Aorta (tissue), 5 donors: ENCODE measurements at regions not wholly inside any gene's neighbourhood (a gene's known extent, or its start where the extent isn't known, plus 50 kb on each side); places are given as distances from the start of the nearest gene placed in this dataset.
"Not testable (repeated sequence)": the region's sequence is repeated elsewhere in the genome, so short reads cannot be mapped to it uniquely, and the experiment has no call there.

Experiments used
- ATAC-seq: fragments of 200-7000 bp; cut with Tn5 transposase; one replicate; pipeline ENCODE4 v1.9.1; 2022; ENCODE audit warnings: moderate library complexity; ENCODE audit not compliant: low FRiP score
- DNase-seq, 2 donors: peaks; one replicate each; pipeline ENCODE4 v3.0.0-alpha.2; 2020
- H3K27ac ChIP-seq, 2 donors: one replicate each; pipeline ENCODE4 v1.5.1; 2013; ENCODE audit warnings: low read length in 2 of 2, mild to moderate bottlenecking in 2 of 2, moderate library complexity in 2 of 2, control low read depth in 1 of 2, inconsistent platforms in 1 of 2, low read depth in 1 of 2
- H3K27me3 ChIP-seq, 2 donors: one replicate each; pipeline ENCODE4 v1.6.1; 2013; ENCODE audit warnings: control low read depth in 1 of 2, low read length in 1 of 2, mild to moderate bottlenecking in 1 of 2, moderate library complexity in 1 of 2; ENCODE audit not compliant: insufficient read depth in 2 of 2, control insufficient read depth in 1 of 2
- H3K36me3 ChIP-seq, 2 donors: one replicate each; pipeline ENCODE4 v1.6.1; 2013; ENCODE audit warnings: control low read depth in 1 of 2, low read length in 1 of 2, mild to moderate bottlenecking in 1 of 2; ENCODE audit not compliant: insufficient read depth in 2 of 2, control insufficient read depth in 1 of 2
- H3K4me1 ChIP-seq, 2 donors: one replicate each; pipeline ENCODE4 v1.6.1; 2013; ENCODE audit warnings: low read length in 2 of 2, control low read depth in 1 of 2, mild to moderate bottlenecking in 1 of 2, moderate library complexity in 1 of 2; ENCODE audit not compliant: insufficient read depth in 2 of 2, control insufficient read depth in 1 of 2
- H3K4me3 ChIP-seq, 2 donors: one replicate each; pipeline ENCODE4 v1.5.1; 2013; ENCODE audit warnings: low read length in 2 of 2, control low read depth in 1 of 2, mild to moderate bottlenecking in 1 of 2
- H3K9me3 ChIP-seq: one replicate; pipeline ENCODE4 v1.6.1; 2013; ENCODE audit warnings: mild to moderate bottlenecking, low read length; ENCODE audit not compliant: control insufficient read depth
- WGBS, 2 donors: extraction: QIAGEN DNeasy Blood & Tissue Kit; methylation state at CpG; one replicate each; pipeline ENCODE4 v1.1.7; 2013; 5-methylcytosine and 5-hydroxymethylcytosine counted together
- intact Hi-C, 2 donors: fragments of 100-400 bp; cut with DNase I; formaldehyde crosslinking; loops; one replicate each; pipeline versions ENCODE4 v1.14.2 to v1.15.0; 2022
- donor health status: healthy with polysubstance abuse.
- donor health status: Bipolar disorder and iron deficiency.
- donor health status: DM: no; HTN: no; CAD: no.
- donor health status: DM: no; HTN: no; CAD: no.
- donor health status: DM: yes; HTN: yes; CAD: no.

DNA sequence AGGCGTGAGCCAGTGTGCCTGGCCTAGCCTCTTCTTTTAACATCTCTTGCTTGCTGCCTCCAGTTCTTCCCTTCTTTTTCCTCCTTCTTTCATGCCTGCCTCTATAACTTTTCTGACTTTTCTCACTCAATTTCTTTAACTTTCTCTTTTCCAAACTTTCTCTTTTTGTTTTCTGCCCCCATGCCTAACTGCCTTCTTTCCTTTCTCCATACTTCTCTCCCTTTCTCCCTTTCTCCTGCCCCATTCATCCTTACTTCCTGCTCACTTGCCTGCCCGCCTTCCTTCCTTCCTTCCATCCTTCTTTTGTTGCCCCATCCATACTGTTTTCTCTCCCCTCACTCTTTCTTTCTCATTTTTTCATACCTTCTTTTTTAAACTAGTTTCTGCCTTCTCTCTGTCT lies 105.2 kb downstream of the RBMX2 start:
- DNase-seq (no peak), ATAC-seq (no peak)
- intact Hi-C loops = no loop called here
- Histone ChIP-seq H3K4me3 (no peak overlapping the region), H3K4me1 (no peaks in the 10 kb centered on the region), H3K9me3 (no peaks in the 10 kb centered on the region), H3K36me3 (no peaks in the 10 kb centered on the region), H3K27ac (no peak overlapping the region), H3K27me3 (no peaks in the 10 kb centered on the region)
- WGBS, 2 donors = 68 to 90% methylated on average over 2 of the region's 2 CpGs

DNA sequence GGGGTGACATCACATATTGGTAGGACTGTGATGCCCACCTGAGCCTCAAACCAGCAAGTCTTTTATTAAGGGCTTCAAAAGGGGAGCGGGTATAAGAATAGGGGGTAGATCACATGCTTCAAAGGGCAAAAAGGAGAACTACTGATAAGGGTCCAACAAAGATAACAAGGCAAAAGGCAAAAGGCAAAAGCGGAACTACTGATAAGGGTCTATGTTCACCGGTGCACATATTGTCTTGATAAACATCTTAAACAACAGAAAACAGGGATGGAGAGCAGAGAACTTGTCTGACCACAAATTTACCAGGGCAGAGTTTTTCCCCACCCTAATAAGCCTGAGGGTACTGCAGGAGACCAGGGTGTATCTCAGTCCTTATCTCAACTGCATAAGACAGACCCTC lies 110.7 kb downstream of the RBMX2 start:
- H3K27me3 ChIP-seq, H3K4me3 ChIP-seq, H3K9me3 ChIP-seq, H3K27ac ChIP-seq, H3K4me1 ChIP-seq, DNase-seq, H3K36me3 ChIP-seq, intact Hi-C loops, ATAC-seq: not testable (repeated sequence)
- 83 to 87% methylated on average over 3 of the region's 3 CpGs for WGBS, 2 donors

DNA sequence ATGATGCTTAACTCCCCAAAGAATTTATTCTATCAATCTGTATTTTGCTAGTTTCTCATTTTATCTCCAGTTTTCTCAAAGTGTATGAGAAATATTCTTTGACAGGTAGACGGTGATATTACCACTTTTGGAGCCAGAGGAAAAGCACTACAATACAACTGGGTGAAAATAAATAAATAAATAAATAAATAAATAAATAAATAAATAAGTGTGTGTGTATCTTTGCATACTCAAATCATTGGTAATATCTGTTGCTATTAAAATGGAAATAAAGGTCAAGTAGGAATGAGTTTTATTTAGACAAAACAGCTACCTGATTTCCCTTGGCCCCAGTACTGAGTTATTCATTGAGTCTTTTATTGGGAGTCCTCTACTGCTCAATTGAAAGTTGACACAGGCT lies 114.3 kb downstream of the RBMX2 start:
- intact Hi-C loops = no loop called here

DNA sequence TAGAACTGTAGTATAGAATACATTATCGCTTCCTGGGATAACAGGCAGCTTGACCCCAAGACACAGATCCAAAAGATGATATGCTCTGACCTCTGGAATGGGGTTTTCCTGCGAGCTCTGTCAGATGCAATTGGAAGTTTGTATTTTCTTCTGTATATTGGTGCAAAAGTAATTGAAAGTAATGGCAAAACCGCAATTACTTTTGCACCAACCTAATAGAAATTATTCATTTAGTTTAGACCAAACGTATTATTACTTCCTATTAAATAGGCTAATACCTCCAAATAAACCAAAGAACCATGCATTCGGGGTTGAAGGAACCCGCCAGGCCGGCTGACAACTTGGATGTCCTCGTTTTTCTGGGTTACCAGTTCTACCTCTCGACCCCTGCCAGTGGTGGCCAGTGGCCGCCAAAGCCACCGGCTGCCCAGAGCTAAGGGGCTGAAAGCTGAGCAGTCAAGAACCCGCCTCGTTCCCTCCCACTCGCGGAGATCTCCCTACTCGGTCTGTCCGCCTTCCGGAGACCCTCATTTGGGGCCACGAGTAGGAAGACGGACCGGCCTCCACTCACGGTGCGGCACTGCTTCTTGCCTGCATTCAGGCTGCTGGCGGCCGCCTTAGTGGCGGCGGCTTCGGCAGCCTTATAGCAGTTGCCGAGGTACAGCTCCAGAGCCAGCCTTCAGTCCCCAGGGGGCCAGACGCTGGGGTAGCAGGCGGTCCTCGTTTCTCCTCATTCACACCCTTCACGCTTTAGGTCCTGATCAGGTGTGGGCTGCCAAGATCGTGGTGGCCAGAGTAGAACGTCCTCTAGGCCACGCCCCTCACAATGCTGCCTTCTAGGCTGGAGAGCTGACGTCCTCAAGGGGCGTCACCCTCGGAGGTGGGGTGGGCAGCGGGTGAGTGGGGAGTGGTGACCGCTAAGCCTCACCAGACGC lies 121.9 kb downstream of the RBMX2 start:
- Histone ChIP-seq H3K27ac (no peak overlapping the region), H3K9me3 (no peaks in the 10 kb centered on the region), H3K27me3 (no peaks in the 10 kb centered on the region), H3K36me3 (no peaks in the 10 kb centered on the region), H3K4me3 (no peak overlapping the region), H3K4me1 (no peaks in the 10 kb centered on the region)
- peak; percentile 59 to 85 for DNase-seq
- ATAC-seq = peak; percentile 82
- WGBS, 2 donors = 10 to 34% methylated on average over 42 of the region's 42 CpGs
- intact Hi-C loops = no loop called here

More for the DNA sequence above, 114.3 kb downstream of the RBMX2 start:
- no peak overlapping the region for H3K27ac ChIP-seq
- no peaks in the 10 kb centered on the region for H3K27me3 ChIP-seq
- no peak overlapping the region for H3K4me3 ChIP-seq
- WGBS, 2 donors = 62 to 91% methylated on average over 1 of the region's 1 CpG
- H3K36me3 ChIP-seq = no peaks in the 10 kb centered on the region
- ATAC-seq (no peak), DNase-seq (no peak)
- H3K9me3 ChIP-seq = no peaks in the 10 kb centered on the region
- no peaks in the 10 kb centered on the region for H3K4me1 ChIP-seq

DNA sequence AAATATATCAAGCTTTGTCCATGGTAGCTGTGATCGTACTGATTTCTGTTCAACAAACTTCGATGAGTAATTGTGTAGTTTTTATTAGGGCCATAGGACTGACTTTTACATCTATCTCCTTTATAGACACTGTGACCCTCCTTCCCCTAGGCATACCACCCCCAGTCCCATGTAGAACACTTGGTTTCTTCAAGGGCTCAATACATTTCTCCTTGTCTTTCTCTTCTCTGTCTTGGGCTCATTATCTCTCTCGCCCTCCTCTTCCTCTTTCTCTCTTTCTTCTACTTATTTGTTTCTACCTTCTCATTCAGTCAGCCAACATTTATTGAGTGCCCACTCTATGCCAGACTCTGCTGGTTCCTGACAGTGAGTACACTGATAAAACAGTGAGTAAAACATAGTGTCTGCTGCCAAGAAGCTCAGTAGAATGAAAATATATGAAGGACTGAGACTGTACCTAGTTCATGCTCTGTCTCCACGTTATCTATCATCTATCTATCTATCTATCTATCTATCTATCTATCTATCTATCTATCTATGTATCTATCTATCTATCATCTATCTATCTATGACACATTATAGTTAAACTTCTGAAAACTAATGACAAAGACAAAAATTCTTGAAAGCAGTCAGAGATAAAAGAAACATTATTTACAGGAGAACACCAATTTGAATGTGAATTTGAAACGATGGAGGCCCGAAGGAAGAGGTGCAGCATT lies 122.8 kb downstream of the RBMX2 start:
- Histone ChIP-seq H3K4me1 (no peaks in the 10 kb centered on the region), H3K27ac (no peak overlapping the region), H3K4me3 (no peak overlapping the region), H3K36me3 (no peaks in the 10 kb centered on the region), H3K27me3 (no peaks in the 10 kb centered on the region), H3K9me3 (no peaks in the 10 kb centered on the region)
- WGBS, 2 donors = 66 to 68% methylated on average over 6 of the region's 6 CpGs
- intact Hi-C loops = no loop called here
- DNase-seq = no peak
- no peak for ATAC-seq

DNA sequence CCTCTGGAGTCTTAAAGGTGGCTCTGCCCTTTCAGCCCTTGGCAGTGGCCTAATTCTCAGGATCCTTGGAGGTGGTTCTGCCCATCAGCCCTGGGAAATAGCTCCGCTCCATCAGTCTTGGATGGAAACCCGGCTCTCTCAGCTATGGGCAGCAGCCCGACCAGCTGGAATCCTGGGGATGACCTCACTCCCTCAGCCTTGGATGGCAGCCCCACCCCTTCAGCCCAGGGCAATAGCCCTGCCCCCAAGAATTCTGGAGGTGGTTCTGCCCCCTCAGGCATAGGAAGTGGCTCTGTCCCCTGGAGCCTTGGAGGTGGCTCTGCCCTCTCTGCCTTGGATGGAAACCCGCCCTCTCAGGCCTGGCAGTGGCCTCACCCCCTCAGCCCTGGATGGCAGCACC lies 127.7 kb downstream of the RBMX2 start:
- Histone ChIP-seq H3K36me3 (no peaks in the 10 kb centered on the region), H3K4me3 (no peak overlapping the region), H3K27ac (no peak overlapping the region), H3K27me3 (no peaks in the 10 kb centered on the region), H3K4me1 (no peaks in the 10 kb centered on the region), H3K9me3 (no peaks in the 10 kb centered on the region)
- intact Hi-C loops = no loop called here
- DNase-seq = no peak
- WGBS, 2 donors = 71 to 73% methylated on average over 4 of the region's 4 CpGs
- peak; percentile 49 for ATAC-seq

DNA sequence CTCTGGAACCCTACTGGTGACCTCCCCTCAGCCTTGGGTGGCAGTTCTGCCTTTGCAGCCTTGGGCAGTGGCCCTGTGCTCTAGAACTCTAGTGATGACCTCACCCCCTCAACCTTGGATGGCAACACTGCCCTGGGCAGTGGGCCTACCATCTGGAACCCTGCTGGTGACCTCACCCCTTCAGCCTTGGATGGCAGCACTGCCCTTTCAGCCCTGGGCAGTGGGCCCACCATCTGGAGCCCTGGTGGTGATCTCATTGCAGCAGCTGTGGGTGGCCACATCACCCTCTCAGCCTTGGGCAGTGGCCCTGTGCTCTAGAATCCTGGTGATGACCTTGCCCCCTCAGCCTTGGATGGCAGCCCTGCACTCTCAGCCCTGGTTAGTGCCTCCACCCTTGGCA lies 129.3 kb downstream of the RBMX2 start:
- Histone ChIP-seq H3K27me3 (no peaks in the 10 kb centered on the region), H3K4me1 (no peaks in the 10 kb centered on the region), H3K9me3 (no peaks in the 10 kb centered on the region), H3K36me3 (no peaks in the 10 kb centered on the region), H3K4me3 (no peak overlapping the region), H3K27ac (no peak overlapping the region)
- ATAC-seq (no peak), DNase-seq (no peak)
- intact Hi-C loops = no loop called here

DNA sequence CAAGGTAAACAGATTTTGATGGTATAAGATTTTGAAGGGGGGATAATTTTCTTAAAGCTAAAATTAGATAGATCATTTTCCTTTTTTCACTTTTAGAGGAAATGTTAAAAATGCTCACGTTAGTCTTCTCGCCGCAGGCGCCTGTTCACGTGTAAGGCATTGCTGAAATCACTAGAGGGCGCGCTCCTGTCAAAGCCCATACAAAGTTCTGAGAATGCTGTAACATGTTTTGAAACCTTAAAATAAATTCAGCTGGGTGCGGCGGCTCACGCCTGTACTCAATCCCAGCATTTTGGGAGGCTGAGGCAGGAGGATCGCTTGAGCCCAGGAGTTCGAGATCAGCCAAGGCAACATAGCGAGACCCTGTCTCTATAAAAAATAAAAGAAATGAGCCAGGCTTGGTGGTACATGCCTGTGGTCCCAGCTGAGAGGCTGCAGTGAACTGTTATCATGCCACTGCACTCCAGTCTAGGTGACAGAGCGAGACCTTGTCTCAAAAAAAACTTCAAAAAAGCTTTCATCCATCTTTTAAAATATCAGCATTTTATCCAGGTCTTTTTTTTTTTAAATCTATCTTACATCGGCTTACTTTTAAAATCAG lies 138.0 kb downstream of the RBMX2 start:
- WGBS, 2 donors = 12 to 25% methylated on average over 15 of the region's 15 CpGs
- Histone ChIP-seq H3K27ac (no peak overlapping the region), H3K4me3 (no peak overlapping the region), H3K36me3 (no peaks in the 10 kb centered on the region), H3K27me3 (no peaks in the 10 kb centered on the region), H3K9me3 (no peaks in the 10 kb centered on the region), H3K4me1 (no peaks in the 10 kb centered on the region)
- intact Hi-C loops = loop anchor here (5.0 kb wide), 1 partner anchor 377 kb away; no protein-coding TSS in a partner anchor
- ATAC-seq (no peak), DNase-seq (peak in 1 of 2 donors; percentile 62)
